HG03139 (cell line): ENCODE measurements at regions not wholly inside any gene's neighbourhood (a gene's known extent, or its start where the extent isn't known, plus 50 kb on each side); places are given as distances from the start of the nearest gene placed in this dataset.
"Not testable (repeated sequence)": the region's sequence is repeated elsewhere in the genome, so short reads cannot be mapped to it uniquely, and the experiment has no call there.

Experiments
- ATAC-seq: cut with Tn5 transposase; IDR thresholded peaks from one replicate; pipeline ENCODE4 v1.9.1; 2021; ENCODE audit not compliant: unreplicated experiment

DNA sequence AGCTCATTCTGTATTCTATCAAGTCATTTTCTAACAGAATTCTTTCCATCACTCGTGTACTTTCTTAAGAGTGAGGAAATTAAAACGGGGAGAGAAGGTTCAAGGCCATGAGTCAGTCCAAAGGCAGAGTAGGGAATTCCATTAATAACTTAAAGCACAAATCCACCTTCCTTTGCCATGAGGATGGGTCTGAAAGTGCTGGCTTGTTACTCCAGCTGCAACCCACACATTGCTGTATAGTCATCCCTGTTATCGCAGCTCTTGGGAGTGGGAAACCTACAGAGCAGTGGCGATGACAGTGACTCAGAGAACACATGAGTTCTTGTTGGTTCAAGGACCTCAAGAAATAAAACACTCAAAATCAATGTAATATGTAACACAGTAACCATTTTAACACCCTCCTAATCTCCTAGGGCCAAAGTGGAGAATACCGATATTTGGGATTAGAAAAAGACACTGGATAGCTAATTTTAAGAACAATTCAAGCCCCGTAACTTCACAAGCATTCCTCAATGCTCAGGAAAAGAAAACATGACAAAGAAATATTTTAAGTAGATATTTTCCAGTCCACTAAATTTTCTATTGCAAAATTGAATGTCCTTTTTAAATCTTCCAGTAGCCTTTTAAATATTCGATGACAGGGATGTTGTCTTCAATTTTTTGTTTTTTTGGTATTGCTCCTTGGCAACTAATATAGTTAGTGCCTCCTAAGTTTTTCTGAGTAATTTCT, 179.9 kb upstream of the THBS1 start:
- no peak for ATAC-seq

GRCh38 chr15:39403640-39404117, 177.2 kb upstream of the THBS1 start:
- ATAC-seq: no peak

- no peak for ATAC-seq
Measured at GRCh38 chr15:39404767-39405181, 176.1 kb upstream of the THBS1 start.

DNA sequence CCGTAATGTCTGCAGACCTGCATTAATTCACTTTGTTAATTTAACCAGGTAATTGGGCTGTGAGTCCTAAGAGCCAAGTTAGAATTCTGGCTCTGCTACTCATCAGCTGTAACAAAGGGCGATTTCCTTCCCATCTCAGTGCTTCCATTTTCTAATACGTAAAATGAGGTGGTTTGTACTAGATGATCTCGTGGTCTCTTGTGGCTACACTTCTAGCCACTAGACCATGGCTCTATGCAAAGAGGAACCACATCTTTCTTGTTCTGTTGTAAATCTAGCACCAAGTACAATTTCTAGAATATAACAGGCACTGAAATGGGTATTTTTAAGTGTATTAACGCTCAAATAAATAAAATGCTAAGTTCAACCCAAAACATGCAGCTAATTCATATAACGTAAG, 174.4 kb upstream of the THBS1 start:
- ATAC-seq: no peak

GRCh38 chr15:39407116-39407515, 173.8 kb upstream of the THBS1 start:
- no peak for ATAC-seq

GRCh38 chr15:39409876-39410530, 170.9 kb upstream of the THBS1 start:
- ATAC-seq: no peak

DNA sequence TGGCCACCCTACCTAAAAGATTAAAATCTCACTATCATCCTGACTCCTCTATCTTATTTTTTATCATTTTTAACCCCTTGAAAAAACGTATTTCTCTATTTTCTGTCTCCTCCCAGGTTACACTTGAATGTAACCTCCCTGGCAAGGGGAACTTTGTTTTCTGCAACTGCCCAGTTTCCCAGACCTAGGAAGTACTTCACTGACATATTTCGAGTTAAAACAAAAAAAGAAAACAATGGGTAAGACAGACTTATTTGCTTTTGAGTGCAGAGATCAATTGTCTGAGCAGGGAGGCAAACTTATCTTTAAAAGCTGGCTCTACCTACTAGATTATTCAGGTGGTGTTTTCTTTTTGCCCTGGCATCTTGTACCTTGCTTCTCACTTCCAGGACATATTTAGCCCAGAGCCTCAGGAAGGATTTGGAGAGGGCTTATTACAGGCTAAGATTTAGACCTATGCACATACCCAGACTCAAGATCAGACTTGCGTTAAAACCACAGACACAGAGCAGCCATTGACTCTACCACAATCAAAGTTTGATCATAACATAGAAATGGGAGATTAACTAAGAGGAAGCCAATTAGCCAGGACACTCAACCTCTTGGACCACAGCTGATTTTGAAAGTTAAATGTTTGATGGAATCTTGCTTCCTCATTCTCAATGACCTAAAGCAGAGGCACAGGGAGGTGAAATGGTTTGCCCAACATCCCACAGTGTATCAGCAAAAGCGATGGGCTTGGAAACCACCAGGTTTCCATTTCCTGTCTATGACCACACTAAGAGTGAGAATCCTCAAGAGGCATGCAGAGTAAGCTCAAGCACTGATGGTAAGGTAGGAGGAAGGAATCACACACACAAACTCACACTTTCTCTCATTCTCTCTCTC, 169.5 kb upstream of the THBS1 start:
- ATAC-seq: peak; percentile 93

GRCh38 chr15:39413558-39413957, 167.3 kb upstream of the THBS1 start:
- ATAC-seq: peak; percentile 53

DNA sequence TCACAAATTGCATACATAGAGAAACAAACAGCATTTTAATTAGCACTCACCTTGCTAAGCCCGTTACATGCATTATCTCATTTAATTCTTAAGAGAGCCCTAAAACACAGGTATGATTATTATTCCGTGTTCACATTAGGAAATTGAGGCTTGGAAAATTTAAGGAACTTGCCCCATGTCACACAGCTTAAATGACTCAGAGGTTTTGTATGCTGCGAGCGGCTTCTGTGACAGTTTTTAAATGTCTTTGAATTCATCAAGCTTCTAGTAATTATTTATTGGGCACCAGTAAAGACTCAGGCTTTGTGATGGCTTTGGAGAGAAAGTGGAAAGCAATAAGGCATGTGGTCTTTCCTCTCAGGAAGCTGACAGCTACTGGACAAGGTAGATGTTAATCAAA, 166.7 kb upstream of the THBS1 start:
- no peak for ATAC-seq

- ATAC-seq: no peak
Measured at GRCh38 chr15:39415634-39416033, 165.2 kb upstream of the THBS1 start.

GRCh38 chr15:39416258-39416657, 164.6 kb upstream of the THBS1 start:
- no peak for ATAC-seq

DNA sequence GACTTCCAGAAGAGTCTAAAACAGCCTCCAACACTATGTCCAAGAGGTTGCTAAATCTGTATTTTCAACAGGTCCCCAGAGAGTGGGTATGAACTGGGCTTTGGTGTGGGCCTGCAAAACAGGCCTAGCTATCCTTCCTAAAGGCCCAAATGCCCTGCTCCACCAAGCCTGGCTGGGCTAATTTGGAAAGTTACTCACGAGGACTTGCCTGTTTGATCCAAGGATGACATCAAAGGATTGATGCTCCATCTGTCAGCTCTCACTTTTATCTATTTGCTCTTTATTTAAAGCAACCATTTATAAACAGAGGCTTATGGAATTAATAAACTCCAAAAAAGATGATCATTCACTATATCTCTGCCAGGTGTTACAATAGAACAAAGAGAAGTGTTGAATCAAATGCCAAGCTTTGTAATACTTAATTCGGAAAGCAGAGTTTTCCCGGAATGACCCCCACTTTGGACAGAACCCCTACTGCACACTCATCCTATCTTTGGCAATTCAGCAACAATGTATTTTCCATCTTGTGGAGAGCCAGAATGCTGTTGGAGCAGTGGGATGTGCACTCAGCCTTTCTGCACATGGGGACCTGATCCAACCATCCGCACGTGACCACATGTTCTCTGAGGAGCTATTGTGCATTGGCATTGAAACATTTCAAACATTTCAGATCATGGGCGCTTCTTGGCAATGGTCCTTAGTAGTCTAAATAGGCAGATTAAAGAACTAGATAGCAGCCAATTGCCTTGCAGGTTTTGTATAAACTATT, 163.3 kb upstream of the THBS1 start:
- ATAC-seq: no peak

DNA sequence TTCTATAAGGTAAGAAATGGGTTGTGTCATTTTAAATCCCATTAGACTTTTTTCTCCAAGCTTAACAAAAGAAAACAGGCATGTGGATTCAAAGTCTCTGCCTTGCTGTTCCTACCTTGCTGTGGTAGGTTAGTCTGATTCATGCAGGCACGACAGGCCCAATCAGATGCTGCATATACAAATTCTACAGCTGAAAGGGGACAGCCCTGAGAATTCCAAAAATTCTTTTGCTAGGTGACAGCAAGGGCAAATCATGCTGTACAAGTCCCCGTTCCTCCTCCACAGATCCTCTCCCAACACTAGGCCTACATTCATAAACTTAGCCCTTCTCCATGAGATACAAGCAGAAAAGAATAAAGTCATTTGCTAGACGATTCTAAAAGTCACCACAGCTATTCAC, 161.2 kb upstream of the THBS1 start:
- ATAC-seq: no peak

DNA sequence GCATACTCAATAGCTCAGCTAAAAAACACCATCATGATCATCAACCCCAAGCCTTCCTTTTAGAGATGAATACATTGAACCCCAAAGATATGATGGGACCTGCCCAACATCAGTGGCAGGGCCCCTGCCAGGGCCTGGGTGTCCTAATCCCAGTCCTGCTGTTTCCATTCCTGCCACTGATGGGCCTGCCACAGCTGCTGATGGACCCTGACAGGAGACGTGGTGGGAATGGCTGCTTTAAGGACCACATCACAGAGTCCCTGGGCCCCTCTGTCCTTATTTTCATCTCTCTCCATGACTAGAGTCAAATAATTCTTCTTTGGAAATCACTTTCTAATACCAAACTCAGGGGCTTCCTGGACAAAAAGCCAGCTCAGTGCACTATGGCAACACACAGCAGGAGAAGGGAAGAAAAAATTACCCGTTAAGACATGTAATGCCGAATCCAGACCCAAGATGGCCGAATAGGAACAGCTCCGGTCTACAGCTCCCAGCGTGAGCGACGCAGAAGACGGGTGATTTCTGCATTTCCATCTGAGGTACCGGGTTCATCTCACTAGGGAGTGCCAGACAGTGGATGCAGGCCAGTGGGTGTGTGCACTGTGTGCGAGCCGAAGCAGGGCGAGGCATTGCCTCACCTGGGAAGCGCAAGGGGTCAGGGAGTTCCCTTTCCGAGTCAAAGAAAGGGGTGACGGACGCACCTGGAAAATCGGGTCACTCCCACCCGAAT, 160.6 kb upstream of the THBS1 start:
- not testable (repeated sequence) for ATAC-seq

GRCh38 chr15:39420853-39421192, 160.1 kb upstream of the THBS1 start:
- not testable (repeated sequence) for ATAC-seq

DNA sequence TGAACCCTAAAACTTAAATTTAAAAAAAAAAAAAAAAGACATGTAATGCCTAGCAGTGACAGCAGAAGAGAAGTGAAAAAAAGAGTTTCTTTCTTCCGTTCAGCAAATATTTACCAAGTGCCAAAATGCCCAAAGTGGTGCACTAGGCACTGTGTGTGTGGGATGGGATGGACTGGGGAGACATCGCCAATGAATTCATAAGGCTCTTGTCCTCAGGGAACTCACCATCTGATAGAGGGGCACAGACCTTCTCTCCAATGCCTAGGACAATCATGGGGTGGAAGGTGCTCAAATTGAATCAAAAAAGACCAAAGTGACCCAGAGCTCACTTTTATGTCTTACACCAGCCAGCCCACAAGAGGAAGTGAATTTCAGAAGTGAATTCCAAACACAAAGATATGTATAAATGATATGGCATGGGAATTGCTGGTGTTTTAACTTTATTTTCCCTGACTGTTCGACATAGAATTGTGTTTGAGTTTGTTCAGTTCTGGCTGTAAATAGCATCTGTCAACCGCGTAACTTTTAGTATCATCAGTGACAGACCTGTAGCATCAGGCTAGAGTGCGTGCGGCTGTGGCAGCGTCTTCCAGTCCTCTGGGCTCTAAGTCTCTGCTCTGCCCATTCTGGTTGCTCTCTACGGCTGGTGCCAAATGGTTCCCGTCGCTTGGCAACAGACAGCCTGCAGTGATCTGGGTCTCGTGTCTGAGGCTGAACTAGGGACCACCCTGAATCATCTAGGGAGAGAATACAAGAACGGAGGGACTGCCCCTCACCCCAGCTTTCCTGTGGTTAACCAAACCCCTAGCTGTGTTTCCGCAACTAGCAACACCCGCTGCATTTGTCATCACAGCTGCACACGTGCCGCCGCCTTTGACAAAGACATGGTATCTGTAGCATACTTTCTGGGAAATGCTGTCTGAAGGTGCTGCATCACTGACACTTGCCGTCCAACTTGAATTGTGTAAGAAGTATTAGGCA, 154.0 kb upstream of the THBS1 start:
- ATAC-seq: peak; percentile 83

DNA sequence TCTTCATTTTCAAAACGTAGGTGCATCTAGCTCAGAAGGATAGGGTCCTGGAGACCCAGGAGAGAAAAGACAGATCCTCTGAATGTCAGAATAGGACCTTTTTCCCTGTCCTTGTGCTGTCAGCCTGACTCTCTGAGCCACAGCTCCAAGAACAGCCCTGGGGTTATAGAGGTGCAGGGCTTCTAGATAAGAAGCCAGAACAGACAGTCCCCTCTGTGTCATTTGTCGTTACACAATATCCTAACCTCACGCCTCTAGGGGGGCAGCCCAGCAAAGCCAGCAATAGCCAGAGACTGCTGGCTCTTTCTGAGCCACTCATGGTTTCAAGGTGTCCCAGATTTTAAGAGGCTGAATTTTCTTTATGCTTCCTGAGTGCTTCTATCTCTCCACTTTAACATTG, 153.2 kb upstream of the THBS1 start:
- no peak for ATAC-seq

DNA sequence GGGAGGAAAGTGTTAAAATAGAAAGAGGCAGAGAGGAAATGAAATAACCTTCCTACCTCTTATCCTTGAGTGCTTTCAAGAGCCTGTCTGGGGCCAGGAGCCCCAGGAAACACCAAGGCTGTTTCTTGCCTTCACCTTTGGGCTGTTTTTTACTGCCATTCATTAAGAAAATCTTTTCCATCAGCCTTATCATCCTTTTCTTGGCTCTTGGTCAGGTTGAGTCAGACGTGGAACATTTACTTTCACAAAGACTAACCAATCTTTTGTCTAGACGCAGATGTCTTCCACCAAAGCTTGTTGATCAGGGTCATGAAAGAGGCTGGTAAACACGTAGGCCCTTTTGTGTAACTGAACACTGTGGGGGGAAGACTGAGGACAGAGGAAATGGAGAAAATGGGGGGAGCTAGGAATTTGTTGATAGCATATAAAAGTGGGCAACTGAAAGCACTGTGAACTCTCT, 151.0 kb upstream of the THBS1 start:
- ATAC-seq: no peak

- ATAC-seq: no peak
Measured at GRCh38 chr15:39430389-39430788, 150.5 kb upstream of the THBS1 start.
